Stimulated activated CD4-positive, alpha-beta T cell treated with anti-CD3 and anti-CD28 coated beads, Interleukin-12 subunit alpha, Interleukin-12 subunit beta, amount 100 ng/mL, for 48 hours (primary cell): ENCODE measurements at regions not wholly inside any gene's neighbourhood (a gene's known extent, or its start where the extent isn't known, plus 50 kb on each side); places are given as distances from the start of the nearest gene placed in this dataset.

ENCODE experiments used
- DNase-seq, 3 donors: peaks; one replicate each; pipeline ENCODE4 v3.0.0-alpha.2; 2020; ENCODE audit warnings: low read depth in 2 of 3, low spot score in 1 of 3

GRCh38 chr11:113634940-113635575 is 71.0 kb downstream of the TMPRSS5 start:
- DNase-seq, result no peak

DNA sequence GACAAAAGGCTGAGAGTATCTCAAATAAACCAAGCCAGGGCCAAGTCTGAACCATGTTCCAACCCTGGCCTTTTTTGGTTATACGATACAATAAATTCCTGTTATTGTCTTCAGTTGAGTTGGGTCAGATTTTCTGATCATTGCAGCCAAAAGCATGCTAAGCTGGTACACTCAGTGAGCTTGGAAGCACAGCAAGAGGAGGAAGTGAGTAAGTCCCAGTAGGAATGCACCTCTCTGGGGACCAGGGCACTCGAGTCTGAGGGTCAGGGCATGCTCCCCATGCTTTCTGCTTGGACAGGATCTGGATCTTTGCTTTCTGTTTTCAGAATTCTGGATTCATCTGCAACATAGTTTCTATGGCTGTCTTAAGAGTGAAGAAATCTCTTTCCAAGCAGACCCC is 73.1 kb downstream of the TMPRSS5 start:
- no peak for DNase-seq

DNA sequence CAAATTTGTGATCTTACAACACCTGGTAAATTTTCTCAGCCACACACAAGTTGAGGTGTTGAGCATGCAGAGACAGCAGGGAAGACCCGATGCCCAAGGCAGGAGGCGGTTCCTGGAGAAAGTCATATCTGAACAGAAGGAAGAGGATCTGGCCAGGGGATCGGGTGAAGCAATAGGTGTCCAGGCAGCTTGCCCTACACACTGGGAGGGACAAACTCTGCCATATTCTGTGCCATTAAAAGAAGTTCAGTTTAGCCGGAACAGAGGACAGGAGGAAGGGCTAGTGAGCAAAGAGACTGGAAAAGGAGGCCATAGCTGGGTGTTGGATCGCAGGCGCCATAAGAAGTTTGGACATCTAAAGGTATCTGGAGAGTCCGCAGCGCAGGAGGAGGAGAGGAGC is 76.5 kb downstream of the TMPRSS5 start:
- DNase-seq, result no peak

GRCh38 chr11:113628912-113629311 is 77.2 kb downstream of the TMPRSS5 start:
- DNase-seq, result no peak

- DNase-seq, result no peak
These were observed 78.2 kb downstream of the TMPRSS5 start for GRCh38 chr11:113627946-113628345.

- no peak for DNase-seq
These were observed 78.8 kb downstream of the TMPRSS5 start for GRCh38 chr11:113627297-113627696.

DNA sequence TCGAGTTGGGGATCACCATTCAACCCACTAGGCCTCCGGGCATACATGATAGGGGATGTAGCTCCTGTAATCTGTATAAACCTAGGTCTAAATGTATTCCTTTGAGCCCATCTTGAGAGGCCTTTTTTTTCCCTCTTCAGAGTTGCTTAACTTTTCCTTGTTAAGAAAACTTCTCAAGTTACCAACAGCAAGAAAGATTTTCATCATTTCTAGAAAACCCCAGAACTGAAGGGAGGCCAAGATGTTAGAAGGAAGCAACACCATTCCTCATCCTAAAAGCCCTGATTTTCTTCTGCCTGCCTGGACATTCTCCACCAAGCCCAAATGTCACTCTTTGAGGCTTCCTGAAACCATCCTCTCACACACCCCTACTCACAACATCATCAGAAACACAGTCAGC is 79.4 kb downstream of the TMPRSS5 start:
- no peak for DNase-seq

GRCh38 chr11:113623114-113623513 is 83.0 kb downstream of the TMPRSS5 start:
- DNase-seq, result no peak

DNA sequence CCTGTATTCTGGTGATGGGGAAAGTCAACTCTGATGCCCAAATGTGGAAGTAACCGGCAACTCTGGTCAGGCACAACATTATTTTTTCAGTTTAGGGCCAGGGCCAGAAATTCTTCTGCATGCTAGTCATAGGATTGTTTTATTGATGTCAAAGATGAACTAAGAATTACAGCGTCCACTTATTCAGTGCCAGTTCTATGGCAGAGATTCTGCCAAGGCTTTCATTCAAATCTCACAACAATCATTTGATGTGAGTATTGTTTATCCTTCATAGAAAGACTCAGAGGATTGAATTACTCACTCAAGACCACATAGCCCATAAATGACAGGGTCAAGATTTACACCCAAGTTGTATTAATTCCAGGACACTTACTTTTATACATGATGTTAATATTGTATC is 87.7 kb downstream of the TMPRSS5 start:
- DNase-seq, result no peak

- no peak for DNase-seq
These were observed 90.3 kb downstream of the TMPRSS5 start for GRCh38 chr11:113615773-113616172.

- no peak for DNase-seq
These were observed 91.0 kb downstream of the TMPRSS5 start for GRCh38 chr11:113615098-113615497.

- no peak for DNase-seq
These were observed 92.0 kb downstream of the TMPRSS5 start for GRCh38 chr11:113614097-113614496.

GRCh38 chr11:113613619-113614018 is 92.5 kb downstream of the TMPRSS5 start:
- no peak for DNase-seq

DNA sequence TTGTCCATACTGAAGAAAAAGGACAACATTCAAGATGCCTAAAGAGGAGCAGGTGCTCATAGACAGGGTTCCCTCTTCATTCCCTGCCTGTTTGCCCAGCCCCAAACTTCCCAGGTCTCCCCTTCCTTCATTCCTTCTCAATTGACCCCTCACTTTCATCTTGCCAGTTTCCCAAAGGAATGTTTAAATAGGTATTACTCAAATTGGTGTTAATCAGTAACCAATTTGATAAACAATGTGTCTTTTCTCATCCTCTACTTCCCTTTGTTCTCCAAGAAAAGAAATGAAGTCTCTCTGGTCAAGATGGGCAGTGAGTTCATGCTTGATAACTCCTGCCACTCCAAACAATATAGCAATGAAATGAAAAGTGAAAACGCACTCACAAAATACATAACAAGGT is 101.9 kb downstream of the TMPRSS5 start:
- no peak for DNase-seq

DNA sequence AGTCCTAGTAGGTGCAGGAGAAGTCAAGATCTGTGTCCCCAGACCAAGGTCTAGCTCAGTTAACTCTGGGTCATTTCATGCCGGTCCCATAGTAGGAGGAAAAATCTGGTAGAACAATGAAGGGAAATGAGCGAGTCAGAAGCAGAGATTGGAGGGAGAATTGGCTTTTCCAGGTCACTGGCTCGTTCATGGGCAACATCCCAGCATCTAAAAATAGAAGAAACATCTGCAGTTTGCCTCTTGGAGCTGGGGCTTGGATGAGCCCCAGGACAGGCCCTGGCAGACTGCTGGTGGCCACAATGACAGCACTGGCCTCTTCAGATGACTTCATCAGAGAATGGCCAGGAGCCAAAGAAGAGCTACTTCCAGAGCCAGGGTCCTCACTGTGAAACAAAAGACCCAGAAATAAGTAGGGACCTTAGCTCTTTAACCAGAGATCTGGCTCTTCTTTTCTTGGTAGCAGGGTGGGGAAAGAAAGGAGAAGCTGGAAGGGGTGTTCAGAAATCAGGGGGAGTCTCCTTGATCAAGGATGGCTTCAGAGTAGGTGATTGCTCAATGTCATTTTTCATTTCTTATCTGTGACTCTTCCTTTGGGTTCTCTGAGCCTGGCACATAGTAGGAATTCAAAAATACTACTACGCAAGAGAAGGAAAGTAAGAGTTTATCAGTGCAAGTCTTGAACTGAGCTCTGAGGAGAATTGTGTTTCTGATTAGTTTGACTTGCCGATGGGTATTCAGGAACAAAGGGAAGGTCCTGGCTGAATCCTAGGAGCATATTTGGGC is 102.6 kb downstream of the TMPRSS5 start:
- DNase-seq, result no peak

GRCh38 chr11:113602483-113602882 is 103.6 kb downstream of the TMPRSS5 start:
- no peak for DNase-seq

DNA sequence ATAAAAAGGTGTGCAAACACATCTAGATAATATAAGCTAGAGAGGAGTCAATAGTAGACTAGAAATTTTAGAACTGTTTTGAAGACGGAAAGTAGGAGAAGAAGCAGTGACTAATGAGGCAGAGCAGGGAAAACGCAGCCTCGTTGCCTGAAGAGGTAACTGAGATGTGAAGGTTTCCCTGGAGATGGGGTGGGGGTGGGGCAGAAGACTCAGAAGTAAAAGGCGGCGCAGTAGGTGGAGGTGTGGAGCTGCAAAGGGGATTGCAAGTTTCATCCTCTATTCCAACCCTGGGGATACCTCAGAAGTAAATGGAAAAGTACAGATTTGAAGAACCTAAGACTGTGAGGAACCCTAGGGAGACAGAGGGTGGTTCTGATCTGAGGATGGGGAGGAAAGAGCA is 109.5 kb downstream of the TMPRSS5 start:
- DNase-seq, result no peak

GRCh38 chr11:113595810-113596594 is 110.1 kb downstream of the TMPRSS5 start:
- DNase-seq, result no peak

DNA sequence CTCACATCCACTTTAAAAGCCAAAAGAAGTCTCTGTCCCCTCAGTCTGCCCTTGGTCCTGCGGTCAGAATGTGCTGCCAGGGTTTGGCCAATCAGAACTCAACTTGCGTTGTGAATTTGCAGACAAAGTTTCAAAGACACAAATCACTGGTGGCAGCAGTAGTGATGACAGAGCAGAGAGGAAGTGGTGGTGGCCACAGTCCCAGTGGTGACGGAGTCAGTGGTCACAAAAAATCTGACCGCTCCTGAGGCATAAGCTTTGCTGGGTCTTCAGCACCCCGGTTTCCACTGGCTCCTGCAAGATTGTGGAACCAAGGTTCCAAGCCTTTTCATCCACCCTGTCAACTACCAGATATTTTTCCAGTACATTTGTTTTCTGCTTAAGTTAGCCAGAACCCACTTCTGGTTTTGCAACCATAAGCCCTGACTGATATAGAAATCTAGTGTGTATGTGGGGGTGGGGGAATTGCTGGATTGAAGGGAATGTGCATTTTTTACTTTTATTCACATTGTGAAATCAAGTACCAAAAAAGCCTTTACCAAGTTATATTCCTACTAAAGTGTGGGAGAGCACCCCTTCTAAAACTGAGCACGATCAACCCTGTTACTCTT is 112.3 kb downstream of the TMPRSS5 start:
- peak in 1 of 3 donors; percentile 18 for DNase-seq

DNA sequence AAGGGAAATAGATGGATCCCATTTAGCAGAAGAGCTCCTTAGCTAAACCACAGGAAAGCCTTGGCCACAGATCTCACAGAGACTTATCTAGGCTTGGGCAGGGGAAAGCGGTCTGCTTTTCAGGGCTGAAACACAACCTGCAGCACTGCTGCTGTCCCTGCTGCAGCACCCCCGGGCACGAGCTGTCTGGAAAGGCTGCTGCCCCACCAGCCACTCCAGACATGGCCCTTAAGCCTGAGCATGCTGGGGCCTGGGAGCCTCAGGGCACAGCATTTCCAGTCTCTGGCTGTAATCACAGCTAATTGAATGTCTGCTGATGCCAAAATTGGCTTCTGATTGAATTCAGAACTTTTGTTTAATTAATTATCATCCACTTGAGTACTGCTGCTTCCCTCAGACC is 115.0 kb downstream of the TMPRSS5 start:
- no peak for DNase-seq

DNA sequence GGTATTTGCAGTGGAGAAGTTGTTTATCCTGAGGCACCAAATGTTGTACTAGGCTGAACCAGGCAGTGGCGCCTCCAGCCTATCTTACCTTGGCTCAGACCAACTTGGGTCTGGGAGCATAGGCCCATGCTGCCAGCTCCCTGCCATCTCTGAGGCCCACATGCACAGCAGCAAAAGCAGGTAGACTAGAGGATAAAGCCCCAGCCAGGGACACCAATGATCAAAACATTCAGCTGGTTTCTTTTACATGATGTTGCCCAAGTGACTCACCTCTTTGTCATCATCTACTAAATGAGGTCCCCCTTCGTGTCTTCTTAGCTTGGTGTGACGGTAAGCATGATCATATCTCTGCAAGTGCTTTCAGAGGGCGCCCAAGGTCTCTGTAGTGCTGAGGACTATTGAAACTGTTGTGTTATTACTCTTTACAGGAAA is 112.1 kb upstream of the DRD2 start:
- peak; percentile 27 to 45 (median 30) for DNase-seq

DNA sequence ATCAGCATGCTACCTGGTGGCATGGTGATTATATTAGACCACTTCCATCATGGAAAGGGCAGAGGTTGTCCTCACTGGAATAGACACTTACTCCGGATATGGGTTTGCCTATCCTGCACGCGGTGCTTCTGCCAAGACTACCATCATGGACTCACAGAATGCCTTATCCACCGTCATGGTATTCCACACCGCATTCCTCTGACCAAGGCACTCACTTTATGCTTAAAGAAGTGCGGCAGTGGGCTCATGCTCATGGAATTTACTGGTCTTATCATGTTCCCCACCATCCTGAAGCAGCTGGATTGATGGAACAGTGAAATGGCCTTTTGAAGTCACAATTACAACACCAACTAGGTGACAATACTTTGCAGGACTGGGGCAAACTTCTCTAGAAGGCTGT is 109.2 kb upstream of the DRD2 start:
- no peak for DNase-seq
